SU-DHL-6 (cell line): ENCODE measurements at regions not wholly inside any gene's neighbourhood (a gene's known extent, or its start where the extent isn't known, plus 50 kb on each side); places are given as distances from the start of the nearest gene placed in this dataset.
A peak's percentile ranks its signal among the peaks of the same experiment; 100 is the strongest.

Experiments used
- H2AFZ ChIP-seq: fragments of 200-600 bp; sonication (generic); 2 replicates; pipeline ENCODE4 v1.6.1; 2014; ENCODE audit warnings: low read depth, mild to moderate bottlenecking, moderate library complexity, mixed read lengths, antibody characterized with exemption, low read length; ENCODE audit not compliant: severe bottlenecking
- H3F3A ChIP-seq: fragments of 200-600 bp; shearing (Covaris generic); 2 replicates; pipeline ENCODE4 v1.6.0; 2016; ENCODE audit warnings: antibody characterized with exemption, mild to moderate bottlenecking; ENCODE audit not compliant: insufficient read depth
- H3K27ac ChIP-seq: fragments of 200-600 bp; sonication (generic); 2 replicates; pipeline ENCODE4 v1.5.1; 2016; ENCODE audit warnings: low read depth, mild to moderate bottlenecking, low read length, moderate library complexity, mixed read lengths
- H3K27me3 ChIP-seq: fragments of 200-600 bp; sonication (generic), shearing (Covaris generic); 2 replicates; pipeline ENCODE4 v1.6.0; 2014; ENCODE audit warnings: mild to moderate bottlenecking, low read length
- H3K36me3 ChIP-seq: fragments of 200-600 bp; sonication (generic); 2 replicates; pipeline ENCODE4 v1.6.1; 2014; ENCODE audit warnings: mild to moderate bottlenecking, low read length, mixed read lengths
- H3K4me2 ChIP-seq: fragments of 300-600, 200-600 bp; shearing (Covaris generic), sonication (generic); 2 replicates; pipeline ENCODE4 v1.6.0; 2014; ENCODE audit warnings: low read length, low read depth, mild to moderate bottlenecking; ENCODE audit not compliant: poor library complexity, severe bottlenecking
- H3K4me3 ChIP-seq: fragments of 200-600 bp; sonication (generic); 2 replicates; pipeline ENCODE4 v1.5.1; 2014; ENCODE audit warnings: antibody characterized with exemption, low read length, mild to moderate bottlenecking, mixed read lengths; ENCODE audit not compliant: insufficient read depth, poor library complexity, severe bottlenecking
- H3K79me2 ChIP-seq: fragments of 200-600 bp; sonication (generic); 2 replicates; pipeline ENCODE4 v1.6.1; 2014; ENCODE audit warnings: mild to moderate bottlenecking, low read length, moderate library complexity; ENCODE audit not compliant: insufficient read depth
- H3K9ac ChIP-seq: fragments of 200-600 bp; sonication (generic); 2 replicates; pipeline ENCODE4 v1.7.0; 2014; ENCODE audit warnings: mild to moderate bottlenecking, low read length
- H3K9me2 ChIP-seq: fragments of 200-600 bp; sonication (generic); replicated peaks from 2 replicates; pipeline ENCODE4 v1.6.1; 2014; ENCODE audit warnings: low read length; ENCODE audit not compliant: insufficient read depth
- H3K9me3 ChIP-seq: fragments of 200-600 bp; sonication (generic); 2 replicates; pipeline ENCODE4 v1.6.1; 2014; ENCODE audit warnings: low read length, mixed read lengths; ENCODE audit not compliant: insufficient read depth
- H4K20me1 ChIP-seq: fragments of 200-600 bp; sonication (generic); 2 replicates; pipeline ENCODE4 v1.6.1; 2014; ENCODE audit warnings: low read depth, mild to moderate bottlenecking, antibody characterized with exemption, low read length, moderate library complexity, mixed read lengths
- CTCF ChIP-seq: fragments of 200-600 bp; sonication (generic); IDR thresholded peaks from one replicate; pipeline ENCODE4 v1.5.1; 2017; ENCODE audit warnings: antibody characterized with exemption, mild to moderate bottlenecking, low read length, moderate library complexity; ENCODE audit not compliant: insufficient read depth, poor library complexity, severe bottlenecking
- EZH2phosphoT487 ChIP-seq: fragments of 200-600 bp; sonication (generic), shearing (Covaris generic); conservative IDR thresholded peaks from 2 replicates; pipeline ENCODE4 v1.6.1; 2018; ENCODE audit warnings: mild to moderate bottlenecking, antibody characterized with exemption, low read length, moderate library complexity, mixed read lengths

GRCh38 chrX:5648941-5649568 lies 579.6 kb downstream of the NLGN4X start:
- Histone ChIP-seq H3K27ac (no peak overlapping the region), H3K9ac (no peak overlapping the region)

GRCh38 chrX:5646818-5647217 lies 581.8 kb downstream of the NLGN4X start:
- Histone ChIP-seq H3K36me3 (no peaks in the 10 kb centered on the region), H3K9ac (no peak overlapping the region), H3K27ac (peak overlapping the region; percentile 69), H3K9me3 (no peaks in the 10 kb centered on the region), H3K4me2 (peak overlapping the region; percentile 39), H3K79me2 (no peaks in the 10 kb centered on the region), H3K9me2 (no peaks in the 10 kb centered on the region), H3K27me3 (no peaks in the 10 kb centered on the region), H3K4me3 (no peak overlapping the region), H4K20me1 (no peaks in the 10 kb centered on the region), H2AFZ (no peak overlapping the region), H3F3A (no peaks in the 10 kb centered on the region)
- TF ChIP-seq CTCF = no peak
- TF ChIP-seq EZH2phosphoT487 = no peak

More at GRCh38 chrX:5648941-5649568, 579.6 kb downstream of the NLGN4X start:
- no peak for TF ChIP-seq CTCF
- TF ChIP-seq EZH2phosphoT487 = no peak
- Histone ChIP-seq H3K79me2 (no peaks in the 10 kb centered on the region), H3K4me3 (no peak overlapping the region), H3K9me2 (no peaks in the 10 kb centered on the region), H3K4me2 (no peak overlapping the region), H4K20me1 (no peaks in the 10 kb centered on the region), H3F3A (no peaks in the 10 kb centered on the region), H3K9me3 (no peaks in the 10 kb centered on the region), H3K36me3 (no peaks in the 10 kb centered on the region), H3K27me3 (no peaks in the 10 kb centered on the region), H2AFZ (no peak overlapping the region)

DNA sequence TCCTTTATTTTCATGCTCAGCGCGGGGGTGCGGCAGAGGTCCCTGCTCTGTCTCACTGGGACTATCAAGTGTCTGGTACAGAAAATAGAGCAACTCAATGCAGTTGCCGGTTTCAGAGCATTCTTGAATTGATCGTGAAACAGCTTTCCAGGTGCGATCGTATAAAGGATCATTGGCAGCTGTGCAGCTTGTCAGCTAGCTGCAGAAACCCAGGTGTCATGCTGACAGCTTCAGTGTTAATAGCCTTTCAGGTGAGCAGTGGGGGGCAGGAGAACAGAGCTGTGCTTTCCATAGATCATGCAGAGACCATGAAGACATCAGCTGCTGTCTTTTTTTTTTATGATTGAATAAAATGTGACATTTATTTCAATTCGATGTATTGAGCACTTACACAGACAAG lies 583.9 kb downstream of the NLGN4X start:
- Histone ChIP-seq H3K4me2 (no peak overlapping the region), H3K27ac (no peak overlapping the region), H2AFZ (no peak overlapping the region), H3F3A (no peaks in the 10 kb centered on the region), H3K9me2 (no peaks in the 10 kb centered on the region), H3K9ac (no peak overlapping the region), H3K36me3 (no peaks in the 10 kb centered on the region), H3K27me3 (no peaks in the 10 kb centered on the region), H3K79me2 (no peaks in the 10 kb centered on the region), H3K4me3 (no peak overlapping the region), H4K20me1 (no peaks in the 10 kb centered on the region), H3K9me3 (no peaks in the 10 kb centered on the region)
- TF ChIP-seq EZH2phosphoT487 (no peak), CTCF (no peak)
